ENCODE measurements at regions not wholly inside any gene's neighbourhood (a gene's known extent, or its start where the extent isn't known, plus 50 kb on each side); places are given as distances from the start of the nearest gene placed in this dataset.

DNA sequence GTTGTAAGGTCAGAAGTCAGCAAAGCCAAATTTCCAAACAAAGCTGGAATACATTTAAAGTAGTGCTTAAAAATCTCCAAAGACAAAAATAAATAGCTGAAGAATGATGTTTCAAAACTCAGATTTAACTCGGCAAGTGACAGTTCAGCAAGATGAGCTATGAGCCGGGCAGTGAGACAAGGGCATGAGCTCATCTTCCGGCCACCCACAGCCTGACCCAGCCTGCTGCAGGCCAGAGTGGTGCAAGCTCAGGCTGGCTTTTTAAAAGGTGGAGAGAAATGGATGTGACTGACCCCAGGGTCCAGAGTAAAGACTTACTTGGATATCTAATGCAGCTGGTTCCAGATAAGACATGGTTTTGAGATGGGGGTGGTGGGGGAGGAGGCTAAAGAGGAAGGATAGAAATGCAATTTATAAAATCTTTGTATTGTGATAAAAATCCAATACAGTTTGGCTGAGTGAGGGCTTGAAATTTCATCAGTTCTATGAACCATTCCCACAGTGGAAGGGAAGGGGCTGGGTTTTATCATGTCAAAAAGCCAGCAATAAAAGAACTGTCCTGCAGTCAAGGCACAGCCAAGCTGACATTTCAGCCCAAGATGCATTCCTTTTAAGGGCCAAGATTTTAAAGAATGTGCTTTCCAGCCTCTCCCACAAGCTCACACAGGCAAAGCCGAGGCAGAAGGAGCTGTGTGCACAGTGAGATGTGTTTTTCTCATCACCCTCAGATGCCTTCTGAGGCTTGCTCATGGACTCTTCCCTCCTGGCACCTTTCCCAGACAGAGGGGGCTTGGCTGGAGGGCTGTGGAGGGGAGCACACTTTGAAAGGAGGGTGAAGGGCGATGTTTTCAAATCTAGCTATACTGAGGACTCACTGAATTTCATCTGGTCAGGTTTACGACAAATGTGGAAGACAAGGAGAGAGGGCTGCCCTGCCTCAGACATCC is 97.9 kb upstream of the KLHL29 start:
- no peak for DNase-seq (ENCODE audit: low spot score)

- DNase-seq (ENCODE audit: low spot score) = no peak
These were observed 95.3 kb upstream of the KLHL29 start for GRCh38 chr2:23289671-23290070.

DNA sequence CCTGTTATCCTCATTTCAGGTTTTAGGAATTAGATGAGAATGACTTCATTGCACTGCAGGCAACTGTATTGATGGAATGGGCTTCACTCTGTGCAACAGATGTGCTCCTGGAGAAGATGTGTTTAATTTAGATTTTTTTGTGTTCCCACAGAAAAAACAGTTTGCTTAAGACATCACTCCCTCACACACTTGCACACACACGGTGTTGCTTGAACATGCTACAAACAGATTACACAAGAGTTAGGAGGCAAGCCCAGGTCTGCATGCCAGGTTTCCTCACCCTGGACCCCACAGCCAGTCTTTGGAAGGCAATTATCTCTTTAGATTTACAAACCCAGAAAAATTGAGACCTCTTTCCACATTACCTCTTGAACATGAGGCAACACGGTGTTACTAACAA is 93.7 kb upstream of the KLHL29 start:
- no peak for DNase-seq (ENCODE audit: low spot score)

GRCh38 chr2:23292024-23292423 is 93.0 kb upstream of the KLHL29 start:
- DNase-seq (ENCODE audit: low spot score) = no peak

GRCh38 chr2:23293063-23293462 is 91.9 kb upstream of the KLHL29 start:
- DNase-seq (ENCODE audit: low spot score) = no peak

DNA sequence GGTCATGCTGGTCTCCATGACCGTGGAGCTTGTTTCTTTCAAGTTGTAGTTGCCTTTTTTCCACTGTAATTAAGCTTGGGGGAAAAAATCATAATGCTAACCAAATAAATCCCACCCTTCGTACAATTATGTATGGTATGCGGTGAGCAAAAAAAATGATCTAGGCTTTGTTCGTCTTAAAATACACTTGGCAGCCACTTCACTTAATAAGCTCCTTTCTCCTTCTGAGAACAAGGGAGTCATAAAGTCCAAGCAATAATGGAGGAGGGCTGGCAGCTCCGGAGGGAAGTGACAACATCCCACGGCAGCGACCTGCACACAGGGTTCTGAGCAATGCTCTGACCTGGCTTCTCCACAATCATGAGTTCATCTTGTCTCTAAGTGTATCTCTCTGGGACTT is 91.2 kb upstream of the KLHL29 start:
- no peak for DNase-seq (ENCODE audit: low spot score)

DNA sequence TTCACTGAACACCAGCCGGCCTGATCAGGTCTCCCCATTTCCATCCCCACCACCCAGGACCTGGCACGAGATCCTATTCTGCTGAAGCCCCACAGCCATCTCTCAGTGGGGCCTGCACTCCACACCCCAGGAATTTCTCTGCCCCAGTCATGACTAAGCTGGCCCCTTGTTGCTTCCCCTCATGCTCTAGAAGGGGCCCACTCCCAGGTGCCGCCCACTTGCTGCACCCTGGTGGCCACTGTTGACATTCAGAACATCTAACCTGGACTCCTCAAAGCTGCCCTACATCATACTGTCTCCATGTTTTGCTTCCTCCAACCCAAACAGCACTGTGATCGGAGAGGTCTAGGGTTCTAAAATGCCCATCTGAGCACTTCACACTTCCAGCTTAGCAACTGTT is 90.7 kb upstream of the KLHL29 start:
- DNase-seq (ENCODE audit: low spot score) = no peak

GRCh38 chr2:23296691-23297090 is 88.3 kb upstream of the KLHL29 start:
- no peak for DNase-seq (ENCODE audit: low spot score)

DNA sequence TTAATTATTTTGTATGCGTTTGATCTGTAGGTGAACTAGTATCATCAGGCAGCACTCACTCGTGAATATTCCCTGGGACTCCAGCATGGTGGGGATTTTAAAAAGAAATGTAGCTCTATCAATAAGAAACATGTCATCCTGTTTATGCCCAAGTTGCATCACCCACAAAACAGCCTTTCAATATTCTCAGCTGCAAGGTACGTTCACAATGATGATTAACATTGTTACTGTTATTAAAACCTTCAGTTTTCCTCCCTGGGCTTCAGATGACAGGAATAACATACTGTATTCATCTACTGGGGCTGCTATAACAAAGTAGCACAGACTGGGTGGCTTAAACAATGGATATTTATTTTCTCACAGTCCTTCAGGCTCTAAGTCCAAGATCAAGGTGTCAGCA is 87.9 kb upstream of the KLHL29 start:
- DNase-seq (ENCODE audit: low spot score) = no peak

- no peak for DNase-seq (ENCODE audit: low spot score)
These were observed 86.4 kb upstream of the KLHL29 start for GRCh38 chr2:23298551-23298950.

- DNase-seq (ENCODE audit: low spot score) = no peak
These were observed 85.3 kb upstream of the KLHL29 start for GRCh38 chr2:23299476-23300195.

DNA sequence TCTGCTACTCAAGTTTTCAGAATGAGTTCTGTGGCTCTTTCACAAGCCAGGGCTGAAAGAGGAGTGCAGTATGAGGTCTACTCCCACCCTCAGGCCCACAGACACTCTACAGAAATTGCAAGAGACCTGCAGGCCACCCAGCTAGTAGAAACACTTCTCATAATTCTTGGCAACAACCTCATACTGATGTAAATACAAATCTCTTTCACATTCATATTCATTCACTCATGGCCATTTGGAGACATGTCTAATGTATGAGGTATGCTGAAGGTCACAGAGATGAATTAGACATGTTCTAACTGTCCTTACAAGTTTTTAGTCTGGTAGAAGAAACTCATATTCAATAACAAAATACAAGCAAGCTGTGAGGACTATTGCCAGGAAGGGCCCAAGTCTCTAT is 83.8 kb upstream of the KLHL29 start:
- no peak for DNase-seq (ENCODE audit: low spot score)

- DNase-seq (ENCODE audit: low spot score) = no peak
These were observed 82.4 kb upstream of the KLHL29 start for GRCh38 chr2:23302591-23302990.

- DNase-seq (ENCODE audit: low spot score) = no peak
These were observed 78.6 kb upstream of the KLHL29 start for GRCh38 chr2:23306401-23306800.

GRCh38 chr2:23311186-23311585 is 73.8 kb upstream of the KLHL29 start:
- DNase-seq (ENCODE audit: low spot score) = no peak

GRCh38 chr2:23312996-23313606 is 71.9 kb upstream of the KLHL29 start:
- DNase-seq (ENCODE audit: low spot score) = no peak

GRCh38 chr2:23314687-23315086 is 70.3 kb upstream of the KLHL29 start:
- DNase-seq (ENCODE audit: low spot score) = no peak

- no peak for DNase-seq (ENCODE audit: low spot score)
These were observed 64.9 kb upstream of the KLHL29 start for GRCh38 chr2:23320058-23320457.

GRCh38 chr2:23321751-23322150 is 63.2 kb upstream of the KLHL29 start:
- DNase-seq (ENCODE audit: low spot score) = no peak

DNA sequence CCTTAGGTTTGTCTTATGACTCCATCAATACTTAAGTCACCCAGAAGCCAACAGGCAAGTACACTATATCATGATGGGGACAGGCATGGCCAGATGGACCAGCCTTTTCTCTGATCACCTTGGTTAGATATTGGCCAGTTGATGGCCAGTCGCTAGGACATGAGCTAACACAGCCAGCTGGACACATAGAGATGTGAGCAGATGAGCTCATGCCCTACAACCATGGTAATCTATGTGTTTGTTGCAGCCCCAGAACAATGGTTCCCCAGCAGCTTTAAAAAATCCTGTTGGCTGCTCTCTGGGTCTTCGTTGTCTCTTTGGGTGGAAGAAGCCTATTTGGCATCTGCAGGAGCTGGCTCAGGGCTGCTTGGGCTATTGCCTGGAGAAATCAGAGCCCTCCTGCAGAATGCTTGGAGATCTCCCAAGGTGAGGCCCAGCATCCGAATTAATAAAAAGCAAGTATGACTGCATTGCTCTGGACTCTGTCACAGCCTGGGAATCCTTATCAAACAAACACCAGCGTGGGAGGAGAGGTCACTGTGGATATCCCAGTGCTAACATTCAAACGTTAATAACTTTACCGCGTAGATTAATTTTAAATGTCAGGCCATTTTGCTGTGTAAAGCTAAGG is 62.3 kb upstream of the KLHL29 start:
- DNase-seq (ENCODE audit: low spot score) = no peak

GRCh38 chr2:23323198-23323916 is 61.6 kb upstream of the KLHL29 start:
- no peak for DNase-seq (ENCODE audit: low spot score)
